DMS 273 treated with DMSO at 0.1 percent for 48 hours (cell line): ENCODE measurements at regions not wholly inside any gene's neighbourhood (a gene's known extent, or its start where the extent isn't known, plus 50 kb on each side); places are given as distances from the start of the nearest gene placed in this dataset.
"Not testable (repeated sequence)": the region's sequence is repeated elsewhere in the genome, so short reads cannot be mapped to it uniquely, and the experiment has no call there.

Experiments used
- DNase-seq: peaks from one replicate; lab custom pipeline; 2025; lab: John Stamatoyannopoulos, UW

DNA sequence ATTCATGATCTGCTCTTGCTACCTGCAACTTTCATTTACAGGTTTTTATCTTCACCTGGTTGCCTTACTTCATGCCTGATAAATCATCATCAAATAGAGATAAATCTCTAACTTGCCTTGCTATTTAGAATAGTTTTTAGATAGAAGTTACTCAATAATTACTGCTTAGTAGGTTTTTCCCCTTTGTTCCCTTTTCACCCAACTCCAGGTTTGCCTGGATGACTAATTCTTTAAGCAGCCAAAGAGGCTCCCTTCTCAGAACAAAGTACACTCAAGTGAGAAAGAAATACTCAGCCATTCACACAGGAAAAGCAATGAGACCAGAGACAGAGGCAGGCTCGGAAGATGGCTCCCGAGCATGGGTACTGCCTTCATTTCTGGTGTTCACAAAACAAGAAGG, 268.1 kb upstream of the CRBN start:
- no peak for DNase-seq

- no peak for DNase-seq
These were observed 266.8 kb upstream of the CRBN start for GRCh38 chr3:3446251-3446650.

- no peak for DNase-seq
These were observed 264.0 kb upstream of the CRBN start for GRCh38 chr3:3443482-3443881.

- no peak for DNase-seq
These were observed 254.2 kb upstream of the CRBN start for GRCh38 chr3:3433711-3434110.

GRCh38 chr3:3429841-3430240, 250.3 kb upstream of the CRBN start:
- DNase-seq = no peak

DNA sequence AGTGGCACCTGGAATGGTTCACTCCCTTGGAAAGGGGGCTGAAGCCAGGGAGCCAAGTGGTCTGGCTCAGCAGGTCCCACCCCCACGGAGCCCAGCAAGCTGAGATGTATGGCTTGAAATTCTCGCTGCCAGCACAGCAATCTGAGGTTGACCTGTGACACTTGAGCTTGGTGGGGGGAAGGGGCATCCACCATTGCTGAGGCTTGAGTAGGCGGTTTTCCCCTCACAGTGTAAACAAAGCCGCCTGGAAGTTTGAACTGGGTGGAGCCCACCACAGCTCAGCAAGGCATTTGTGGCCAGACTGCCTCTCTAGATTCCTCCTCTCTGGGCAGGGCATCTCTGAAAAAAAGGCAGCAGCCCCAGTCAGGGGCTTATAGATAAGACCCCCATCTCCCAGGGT, 228.2 kb upstream of the CRBN start:
- DNase-seq = not testable (repeated sequence)

- DNase-seq = no peak
These were observed 225.6 kb upstream of the CRBN start for GRCh38 chr3:3405131-3405530.

DNA sequence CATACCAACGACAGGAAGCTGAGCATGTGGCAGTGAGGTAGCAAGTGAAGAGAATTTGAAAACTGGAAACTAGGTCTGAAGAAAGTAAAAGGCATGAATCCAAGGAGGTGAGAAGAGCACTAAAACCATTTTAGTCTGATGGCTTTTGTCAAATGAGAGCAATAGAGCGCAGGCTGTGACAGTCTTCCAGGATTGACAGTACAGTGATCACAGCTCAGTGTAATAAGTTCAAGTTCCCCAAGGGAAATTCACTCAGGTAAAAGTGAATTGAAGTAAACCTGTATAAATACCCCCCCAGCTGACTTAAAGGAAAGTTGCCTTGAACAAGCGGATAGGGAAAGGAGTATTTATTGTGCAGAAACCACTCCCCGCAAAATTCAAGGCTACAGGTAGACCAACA, 224.2 kb upstream of the CRBN start:
- no peak for DNase-seq

- DNase-seq = no peak
These were observed 213.5 kb upstream of the CRBN start for GRCh38 chr3:3392946-3393345.

DNA sequence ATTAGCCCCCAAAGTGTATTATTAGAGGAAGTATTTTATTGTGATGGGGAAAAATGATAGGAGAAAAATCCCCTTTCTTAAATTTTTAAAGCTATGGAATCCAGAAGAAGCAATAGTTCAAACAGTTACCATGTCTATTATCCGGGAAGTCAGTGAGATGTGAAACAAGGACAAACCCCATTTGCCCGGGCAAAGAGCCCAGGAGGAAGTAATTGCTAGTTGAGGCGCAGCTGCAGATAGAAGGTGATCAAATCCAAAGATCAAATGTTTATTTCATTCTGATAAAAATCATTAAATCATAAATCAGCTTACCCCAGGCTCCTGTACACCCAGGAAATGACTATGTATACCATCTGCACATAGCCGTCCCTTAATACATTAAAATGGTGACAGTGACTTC, 204.0 kb upstream of the CRBN start:
- DNase-seq = no peak

- DNase-seq = no peak
These were observed 192.8 kb upstream of the CRBN start for GRCh38 chr3:3372210-3372777.

- no peak for DNase-seq
These were observed 188.8 kb upstream of the CRBN start for GRCh38 chr3:3368306-3368705.

DNA sequence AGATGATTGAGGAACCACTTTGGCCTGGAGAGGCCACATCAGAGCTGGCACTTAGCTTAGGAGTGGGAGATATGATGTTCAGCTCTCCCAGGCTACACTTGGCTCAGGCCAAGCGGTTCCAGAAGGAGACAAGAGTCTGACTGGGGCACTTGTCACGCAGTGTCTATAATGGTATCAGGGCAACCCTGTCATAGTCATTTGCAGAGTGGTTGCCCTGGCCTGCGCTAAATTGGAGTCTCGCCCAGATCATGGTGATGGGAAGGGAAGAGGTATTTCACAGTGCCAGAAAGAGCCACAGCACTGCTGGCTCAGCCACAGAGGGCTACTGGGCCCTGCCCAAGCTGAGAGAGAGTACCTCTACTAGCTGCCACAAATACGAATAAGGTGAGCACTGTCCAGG, 186.9 kb upstream of the CRBN start:
- no peak for DNase-seq

- DNase-seq = no peak
These were observed 186.2 kb upstream of the CRBN start for GRCh38 chr3:3365716-3366115.

- DNase-seq = no peak
These were observed 177.4 kb upstream of the CRBN start for GRCh38 chr3:3356846-3357245.

- DNase-seq = no peak
These were observed 176.0 kb upstream of the CRBN start for GRCh38 chr3:3355442-3355841.

- DNase-seq = no peak
These were observed 173.7 kb upstream of the CRBN start for GRCh38 chr3:3353153-3353552.

GRCh38 chr3:3351226-3351625, 171.7 kb upstream of the CRBN start:
- DNase-seq = no peak

DNA sequence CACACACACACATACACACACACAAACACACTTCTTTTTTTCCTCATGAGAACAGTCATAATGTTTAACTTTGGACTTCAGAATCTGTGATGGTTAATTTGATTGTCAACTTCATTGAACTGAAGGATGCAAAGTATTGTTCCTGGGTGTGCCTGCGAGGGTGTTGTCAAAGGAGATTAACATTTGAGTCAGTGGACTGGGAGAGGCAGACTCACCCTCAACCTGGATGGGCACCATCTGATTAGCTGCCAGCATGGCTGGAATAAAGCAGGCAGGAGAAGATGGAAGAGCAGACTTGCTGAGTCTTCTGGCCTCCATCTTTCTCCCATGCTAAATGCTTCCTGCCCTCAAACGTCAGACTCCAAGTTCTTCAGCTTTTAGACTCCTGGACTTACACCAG, 167.6 kb upstream of the CRBN start:
- not testable (repeated sequence) for DNase-seq

DNA sequence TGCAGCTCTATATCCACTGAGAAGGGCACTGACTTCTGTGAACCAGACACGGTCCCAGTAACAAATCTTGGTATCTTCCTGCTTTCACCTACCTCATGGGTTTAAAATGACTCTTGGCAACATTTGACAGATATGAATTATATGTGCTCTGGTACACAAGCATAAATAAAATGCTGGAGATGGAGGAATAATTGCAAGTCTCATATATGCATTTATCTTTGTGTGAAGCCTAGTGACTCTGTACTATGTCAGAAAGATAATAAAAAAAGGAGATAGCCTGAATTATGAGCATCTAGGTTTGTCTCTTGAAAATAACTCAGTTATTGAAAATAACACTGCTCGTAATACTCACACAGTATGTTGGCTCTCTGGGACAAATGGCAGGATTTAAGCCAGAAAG, 167.1 kb upstream of the CRBN start:
- DNase-seq = no peak

- no peak for DNase-seq
These were observed 162.7 kb upstream of the CRBN start for GRCh38 chr3:3342141-3342540.

- DNase-seq = no peak
These were observed 161.7 kb upstream of the CRBN start for GRCh38 chr3:3340965-3341895.

DNA sequence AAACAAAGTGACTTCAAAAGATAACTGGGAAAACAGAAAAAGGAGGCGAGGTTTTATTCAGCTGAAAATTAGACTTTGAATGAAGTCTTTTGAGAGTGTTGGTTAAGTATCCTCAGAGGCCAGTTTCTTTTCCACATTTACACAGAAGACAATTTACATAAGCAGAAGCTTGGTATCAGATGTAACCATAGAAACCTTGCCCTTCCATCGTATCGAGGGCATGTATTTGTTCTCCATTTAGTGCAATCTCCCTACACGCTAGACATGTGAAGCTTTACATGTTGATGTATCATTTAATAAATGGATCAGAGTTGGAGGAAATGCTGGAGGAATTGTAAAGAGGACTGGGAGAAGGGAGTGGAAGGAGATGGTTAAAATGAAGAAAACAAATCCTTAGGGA, 161.0 kb upstream of the CRBN start:
- no peak for DNase-seq

DNA sequence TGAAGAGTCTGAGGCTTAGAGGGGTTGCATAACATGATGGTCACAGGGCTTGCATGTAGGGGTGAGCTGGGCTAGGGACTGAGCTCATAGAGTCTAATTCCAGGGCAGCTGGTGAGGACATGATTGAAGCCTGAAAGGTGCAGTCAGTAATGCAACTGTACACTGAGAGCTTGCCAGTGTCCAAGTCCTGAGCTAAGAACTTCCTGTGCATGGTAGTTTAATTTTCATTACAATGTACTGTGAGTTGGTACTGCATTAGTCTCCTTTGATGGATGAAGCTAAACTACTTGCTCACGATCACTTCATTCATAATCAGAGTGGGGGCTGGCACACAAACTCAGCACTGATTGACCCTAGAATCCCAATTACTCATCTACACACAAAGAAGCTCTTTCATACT, 156.4 kb upstream of the CRBN start:
- no peak for DNase-seq
